GM18868 (cell line): ENCODE measurements at regions not wholly inside any gene's neighbourhood (a gene's known extent, or its start where the extent isn't known, plus 50 kb on each side); places are given as distances from the start of the nearest gene placed in this dataset.
A peak's percentile ranks its signal among the peaks of the same experiment; 100 is the strongest.

Source experiments
- ATAC-seq: cut with Tn5 transposase; IDR thresholded peaks from one replicate; pipeline ENCODE4 v1.9.1; 2021; ENCODE audit warnings: mild to moderate bottlenecking, moderate library complexity; ENCODE audit not compliant: unreplicated experiment

DNA sequence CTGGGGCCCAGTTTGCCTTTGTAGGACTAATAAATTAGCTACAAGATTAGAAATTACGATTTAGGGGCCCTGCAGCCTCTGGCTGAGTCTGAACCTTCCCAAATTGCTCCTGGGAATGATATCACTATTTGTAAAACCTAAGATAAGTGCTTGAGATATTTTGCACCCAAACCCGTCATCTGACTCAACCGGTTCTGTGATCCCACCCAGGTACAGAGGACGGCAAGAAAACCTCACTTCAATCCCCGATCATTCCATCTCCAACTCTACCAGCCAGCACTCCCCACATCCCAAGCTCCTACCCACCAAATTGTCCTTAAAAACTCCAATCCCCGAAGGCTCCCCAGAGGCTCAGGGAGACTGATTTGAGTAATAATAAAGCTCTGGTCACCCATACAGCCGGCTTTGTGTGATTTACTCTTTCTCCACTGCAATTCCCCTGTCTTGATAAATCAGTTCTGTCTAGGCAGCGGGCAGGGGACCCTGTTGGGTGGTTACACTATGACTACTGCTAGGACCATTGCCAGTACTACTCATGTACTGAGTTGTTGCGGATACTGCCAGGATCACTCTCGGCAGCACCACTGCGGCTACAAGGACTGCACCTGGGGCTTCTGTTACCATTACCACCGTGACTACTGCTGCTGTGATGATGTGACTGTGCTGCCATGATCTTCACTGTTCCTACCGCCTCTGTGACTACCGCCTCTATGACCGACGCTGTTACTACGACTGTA lies 73.1 kb downstream of the IRF8 start:
- no peak for ATAC-seq

DNA sequence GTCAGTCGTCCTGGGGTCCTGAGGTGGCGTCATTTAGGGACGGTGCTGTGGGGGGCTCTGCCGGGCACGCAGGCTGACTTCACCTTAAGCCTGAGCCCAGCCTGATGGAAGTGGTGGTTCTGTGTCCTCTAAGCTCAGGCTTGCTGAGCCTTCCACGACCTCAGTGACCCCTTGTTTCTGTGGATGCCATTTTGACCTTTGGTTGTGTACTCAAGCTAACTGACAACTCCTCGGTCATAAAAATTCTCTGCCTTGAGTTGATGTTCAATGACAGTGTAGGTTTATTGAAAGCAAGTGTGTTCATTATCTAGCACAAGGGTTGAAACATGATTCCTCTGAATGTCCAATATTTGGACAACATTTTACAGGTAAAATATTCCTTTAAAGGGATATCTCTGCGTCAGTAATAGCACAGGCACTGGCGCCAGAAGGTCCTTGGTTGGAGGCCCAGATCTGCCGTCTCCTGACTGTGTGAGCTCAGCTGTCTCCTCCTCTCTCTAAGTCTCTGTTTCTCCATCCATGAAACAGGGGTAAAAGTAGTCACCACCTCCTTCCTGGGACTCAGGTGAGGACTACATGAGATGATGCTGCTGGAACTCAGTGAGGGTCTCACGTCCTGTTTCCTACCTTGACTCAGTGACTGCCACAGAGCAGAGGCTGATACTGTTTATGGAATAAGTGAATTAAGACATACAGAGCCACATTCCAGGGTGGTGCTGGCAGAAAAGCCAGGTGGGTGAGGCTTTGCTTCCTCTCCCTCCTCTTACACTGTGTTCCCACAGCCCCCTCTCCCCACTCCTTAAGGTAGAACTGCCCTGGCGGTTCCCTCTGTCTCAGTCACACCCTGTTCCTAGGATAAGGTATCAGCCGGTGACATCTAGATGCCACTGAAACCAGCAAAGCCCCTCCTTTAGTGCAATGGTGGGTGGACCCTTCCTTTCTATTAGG lies 75.7 kb downstream of the IRF8 start:
- ATAC-seq = no peak

DNA sequence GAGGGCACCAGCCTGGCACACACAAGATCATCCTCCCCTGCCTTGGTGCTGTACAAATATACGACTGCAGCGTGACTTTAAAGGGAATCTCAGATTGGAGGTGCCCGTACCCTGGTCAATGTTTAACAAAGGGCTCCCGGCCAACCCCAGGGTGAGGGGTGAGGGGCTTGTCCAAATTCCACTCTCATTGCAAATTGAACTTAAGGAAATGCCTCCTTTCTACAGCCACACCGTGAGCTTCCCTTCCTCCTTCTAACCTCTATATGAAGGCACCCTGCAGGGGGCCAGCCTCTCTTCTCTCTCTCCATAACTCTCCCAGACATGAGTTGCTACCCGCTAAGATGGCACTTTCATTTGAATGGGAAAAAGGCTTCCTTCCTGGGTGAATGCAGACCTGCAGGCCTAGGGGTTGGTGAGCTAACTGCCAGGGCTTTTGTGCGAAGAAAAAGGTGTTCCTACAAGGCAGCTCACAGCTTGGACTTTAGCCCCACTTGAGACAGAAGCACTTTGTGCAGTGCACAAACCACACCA lies 76.6 kb downstream of the IRF8 start:
- ATAC-seq = no peak

DNA sequence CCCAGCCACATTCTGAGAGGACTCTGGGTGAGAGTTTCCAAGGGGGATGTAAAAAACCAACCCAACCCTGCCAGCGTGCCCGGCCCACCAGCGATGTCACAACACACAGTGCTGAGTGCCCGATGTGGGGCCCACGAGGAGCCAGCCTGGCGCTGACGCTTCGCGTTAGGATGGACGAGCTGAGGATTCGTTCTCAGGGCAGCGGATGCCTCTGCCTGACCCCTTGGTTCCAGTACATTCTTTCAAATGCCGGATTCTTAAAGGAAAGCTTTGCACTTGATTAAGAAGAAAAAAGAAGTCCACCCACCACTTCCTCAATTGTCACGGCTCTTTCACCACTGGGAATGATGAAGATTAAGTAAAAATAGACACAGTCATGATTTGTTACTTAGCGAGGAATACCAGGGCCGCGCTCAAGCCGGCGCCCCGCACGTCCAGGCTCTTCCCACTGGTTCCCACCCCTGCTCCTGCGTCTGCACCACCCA lies 79.4 kb downstream of the IRF8 start:
- ATAC-seq = no peak

DNA sequence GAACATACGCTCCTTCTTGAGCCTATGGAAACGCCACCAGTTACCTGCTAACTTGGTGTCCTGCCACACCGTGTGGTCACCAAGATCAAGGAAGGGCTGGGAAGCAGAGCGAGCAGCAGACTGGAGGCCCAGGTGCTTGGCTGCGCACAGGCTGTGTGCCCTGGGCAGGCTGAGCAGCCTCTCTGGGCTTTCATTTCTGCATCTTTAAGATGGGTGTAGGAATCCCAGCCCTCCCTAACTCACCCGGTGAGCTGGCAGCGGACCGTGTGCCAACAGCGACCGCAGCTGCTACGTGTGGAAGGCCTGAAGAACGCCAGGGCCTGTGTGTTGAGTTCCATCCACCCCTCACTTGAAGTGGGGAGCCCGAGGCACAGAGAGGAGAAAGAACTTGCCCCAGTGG lies 80.0 kb downstream of the IRF8 start:
- ATAC-seq = no peak

DNA sequence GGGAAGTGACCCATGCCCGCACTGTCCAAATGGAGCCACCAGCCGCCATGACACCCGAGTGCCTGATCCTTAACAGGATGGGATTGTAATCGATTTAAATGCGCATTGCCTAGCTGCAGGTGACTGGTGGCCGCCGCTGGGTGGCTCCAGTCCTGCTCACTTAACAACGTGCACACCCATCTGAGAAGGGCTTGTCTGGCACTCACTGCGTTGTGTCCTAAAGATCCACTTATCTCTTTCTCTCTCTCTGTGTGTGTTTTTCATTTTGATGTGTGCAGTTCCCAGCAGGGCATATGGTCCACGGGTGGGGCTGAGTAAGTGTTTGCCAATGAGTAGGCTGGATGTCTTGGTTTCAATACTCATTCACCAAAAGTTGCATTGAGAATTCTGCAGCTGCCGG lies 80.6 kb downstream of the IRF8 start:
- no peak for ATAC-seq

DNA sequence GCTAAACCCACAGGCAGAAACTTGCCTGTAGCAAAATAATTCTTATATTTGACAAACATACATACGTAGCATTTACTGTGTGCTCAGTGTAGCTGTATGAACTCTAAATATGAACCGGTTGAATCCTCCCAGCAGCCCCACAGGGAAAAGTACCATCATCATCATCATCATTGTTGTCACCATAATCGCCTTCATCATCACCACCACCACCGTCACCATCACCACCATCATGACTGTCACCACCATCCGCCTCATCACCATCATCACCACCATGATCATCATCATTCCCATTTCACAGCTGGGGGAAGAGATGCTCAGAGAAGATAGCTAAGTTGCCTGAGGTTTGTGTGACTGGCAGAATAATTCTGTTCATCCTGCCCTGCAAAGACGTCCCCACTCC lies 81.7 kb downstream of the IRF8 start:
- ATAC-seq = no peak

DNA sequence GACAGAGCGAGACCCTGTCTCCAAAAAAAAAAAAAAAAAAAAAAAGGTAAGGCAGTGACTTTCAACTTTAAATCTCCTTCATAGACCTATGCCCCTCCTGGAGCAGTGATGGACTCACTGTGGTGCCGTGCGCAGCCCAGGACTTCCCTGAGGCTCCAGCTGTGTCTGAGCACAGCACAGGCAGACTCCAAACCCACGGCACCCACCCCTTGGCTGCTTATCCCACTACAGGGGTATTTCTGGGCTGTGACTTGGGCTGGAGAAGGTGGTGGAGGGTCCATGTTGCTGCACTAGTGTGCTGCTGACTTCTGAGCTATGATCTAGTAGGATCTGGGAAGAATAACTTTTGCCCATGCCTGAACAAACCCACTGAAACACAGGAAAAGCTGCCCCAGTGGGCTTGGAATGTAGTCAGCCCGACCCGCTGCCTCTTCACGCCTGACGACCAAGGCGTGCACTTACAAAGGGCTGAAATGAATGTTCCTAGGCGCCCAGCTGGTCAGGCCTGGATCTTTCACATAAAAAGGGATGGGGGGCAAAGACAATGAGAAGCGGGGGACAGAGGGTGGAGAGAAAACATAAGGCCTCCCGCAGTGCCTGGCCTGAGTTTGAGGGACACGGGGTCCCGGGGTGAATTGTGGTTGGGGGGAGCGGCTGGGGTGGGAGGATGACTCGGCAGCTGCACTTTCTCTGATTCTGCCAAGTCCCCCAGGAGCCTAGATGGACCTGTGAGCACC lies 83.0 kb downstream of the IRF8 start:
- no peak for ATAC-seq

DNA sequence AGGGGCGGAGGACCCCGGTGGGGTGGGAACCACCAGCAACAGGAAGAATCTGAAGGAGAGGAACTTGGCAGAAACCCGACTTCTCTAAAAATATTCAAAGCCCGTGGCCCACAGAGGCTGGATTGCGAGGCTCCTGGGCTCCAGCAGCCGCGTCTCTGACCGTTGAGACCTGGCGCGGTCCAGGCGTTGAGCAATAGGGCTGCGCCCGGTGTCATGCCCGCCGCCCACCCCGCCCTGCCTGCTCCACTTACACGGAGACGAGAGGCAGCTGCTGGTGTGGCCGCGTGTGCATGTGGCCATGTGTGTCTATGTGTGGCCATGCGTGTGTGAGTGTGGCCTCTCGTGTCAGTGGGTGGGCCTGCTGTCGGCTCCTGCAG lies 83.6 kb downstream of the IRF8 start:
- ATAC-seq = no peak

DNA sequence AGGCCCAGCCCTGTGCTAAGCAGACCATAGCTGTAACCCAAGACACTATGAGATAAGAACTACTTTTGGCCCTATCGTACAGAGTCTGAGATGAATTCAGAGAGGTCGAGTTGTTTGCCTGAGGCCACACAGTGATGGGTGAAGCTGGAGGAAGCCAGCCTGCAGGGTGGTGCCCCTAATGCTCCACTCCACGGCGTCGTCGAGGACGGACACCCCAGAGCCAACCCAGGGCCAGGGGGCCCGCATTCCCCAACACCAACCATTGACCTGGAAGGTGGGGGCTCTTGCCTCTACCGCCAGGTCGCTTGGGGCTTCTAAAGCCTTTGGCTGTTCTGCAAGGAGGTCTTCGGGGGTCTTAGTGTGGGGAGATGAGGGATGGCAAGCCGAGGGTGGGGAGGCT lies 84.1 kb downstream of the IRF8 start:
- ATAC-seq = no peak

DNA sequence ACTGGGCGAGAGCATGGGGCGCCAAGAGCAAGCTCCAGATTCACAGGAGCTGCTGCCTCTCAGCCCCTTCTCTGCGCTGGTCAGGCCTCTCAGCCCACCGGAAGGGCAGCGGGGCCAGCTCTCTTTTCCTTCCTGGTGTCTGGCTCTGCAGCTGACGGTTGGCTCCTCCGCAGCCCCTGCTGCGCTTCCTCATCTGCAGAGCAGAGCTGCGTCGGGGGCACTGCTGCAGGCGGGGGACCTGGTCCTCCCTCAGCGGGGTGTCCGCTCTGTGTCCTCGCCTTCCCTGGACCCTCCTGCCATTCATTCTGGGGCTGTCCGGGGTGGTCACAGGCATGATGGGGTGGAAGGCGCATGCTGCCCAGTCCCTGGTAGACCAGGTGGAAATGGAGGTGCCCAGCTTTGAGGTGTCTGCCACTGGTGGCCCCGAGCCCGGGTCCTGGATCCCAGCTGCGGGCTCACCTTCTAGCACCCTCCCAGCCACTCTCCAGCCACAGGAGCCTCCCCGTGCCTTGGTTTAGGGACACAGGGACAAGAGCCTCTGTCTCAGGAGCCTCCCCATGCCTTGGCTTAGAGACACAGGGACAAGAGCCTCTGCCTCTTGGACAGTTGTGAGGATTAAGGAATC lies 84.8 kb downstream of the IRF8 start:
- ATAC-seq = no peak

DNA sequence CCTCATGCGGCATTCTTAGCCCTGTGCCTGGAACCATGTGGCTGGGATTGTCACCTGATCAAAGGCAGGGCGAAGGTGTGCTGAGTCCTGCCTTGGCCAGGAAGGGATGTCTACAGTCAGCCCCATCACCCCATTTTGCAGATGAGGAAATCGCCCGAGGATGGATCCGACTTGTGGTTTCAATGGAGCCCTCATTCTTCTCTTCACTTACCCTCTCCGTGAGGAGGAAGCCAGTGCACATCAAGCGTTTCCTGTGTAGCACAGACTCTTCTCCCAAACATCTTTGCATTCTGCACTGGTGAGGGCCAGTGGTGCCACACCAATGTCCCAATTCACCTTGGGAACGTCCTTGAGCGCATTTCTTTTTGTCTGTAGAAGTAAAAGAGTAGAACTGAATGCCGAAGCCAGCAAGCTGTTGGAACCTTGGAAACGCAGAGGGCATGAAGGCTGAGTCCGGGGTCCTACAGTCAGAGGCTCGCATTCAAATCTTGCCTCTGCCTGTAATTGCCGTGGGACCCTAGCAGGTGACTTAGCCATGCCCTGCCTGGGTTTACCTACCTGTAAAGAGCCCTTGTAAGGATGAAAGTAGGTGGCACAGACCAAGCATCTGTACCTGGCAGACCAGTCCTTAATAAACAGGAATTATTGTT lies 85.4 kb downstream of the IRF8 start:
- no peak for ATAC-seq

DNA sequence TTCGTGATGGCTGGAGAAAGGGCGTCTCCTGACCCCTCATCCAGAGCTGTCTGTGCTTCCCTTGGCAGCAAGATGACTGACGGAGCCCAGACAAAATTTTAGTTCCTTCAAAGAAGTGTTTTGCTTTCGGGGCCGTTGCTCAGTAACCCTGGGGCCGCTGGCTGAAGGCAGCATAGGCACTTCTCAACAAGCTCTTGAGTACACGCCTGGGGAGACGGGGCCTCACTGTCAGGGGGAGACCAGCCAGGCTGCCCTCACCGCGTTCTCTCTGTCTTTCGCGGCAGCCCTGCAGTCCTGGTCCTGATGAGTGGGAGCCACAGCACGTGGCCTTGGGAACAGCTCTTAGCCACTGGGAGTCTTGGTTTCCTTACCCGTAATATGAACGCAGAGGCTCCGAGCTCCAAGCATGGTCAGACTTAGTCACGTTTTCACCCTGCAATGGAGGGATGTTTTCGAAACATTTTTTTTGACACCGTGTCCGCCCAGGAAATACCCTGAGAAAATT lies 86.0 kb downstream of the IRF8 start:
- no peak for ATAC-seq

DNA sequence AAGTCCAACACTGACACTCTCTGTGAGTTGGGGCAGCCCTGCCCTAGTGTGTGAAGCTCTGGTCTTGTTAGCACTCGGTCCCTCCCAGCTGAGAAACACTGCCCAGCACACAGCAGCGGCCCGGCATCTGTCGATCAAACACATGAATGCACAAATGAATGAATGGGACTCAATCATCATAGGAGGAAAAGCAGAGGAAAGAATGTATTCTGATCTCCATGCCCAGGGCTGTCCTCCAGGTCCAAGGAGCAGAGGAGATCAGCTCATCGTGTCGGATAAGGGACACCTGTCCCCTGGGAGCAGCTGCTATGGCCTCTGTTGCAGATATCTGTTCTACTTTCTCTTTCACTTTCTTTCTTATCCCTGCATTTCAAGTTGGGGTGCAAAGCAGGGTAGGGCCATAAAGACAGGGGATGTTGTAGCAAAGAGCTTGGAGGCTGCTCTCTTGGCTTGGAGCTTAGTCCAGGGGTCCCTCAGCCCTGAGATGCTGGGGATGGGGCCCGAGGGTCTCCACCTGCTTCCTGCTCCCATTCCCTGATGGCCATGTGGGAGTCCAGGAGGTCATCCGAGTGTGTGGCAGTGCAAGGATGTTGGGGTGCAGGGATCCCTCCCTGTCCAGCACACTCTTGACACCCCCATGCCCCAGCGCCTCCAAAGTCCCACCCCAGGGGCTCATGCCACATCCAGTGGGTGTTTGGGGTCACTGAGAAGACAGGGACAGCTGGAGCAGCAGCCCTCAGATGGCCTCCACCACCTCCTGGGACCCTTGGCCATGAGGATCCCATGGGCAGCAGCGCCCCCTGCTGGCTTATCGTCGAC lies 88.2 kb downstream of the IRF8 start:
- no peak for ATAC-seq

DNA sequence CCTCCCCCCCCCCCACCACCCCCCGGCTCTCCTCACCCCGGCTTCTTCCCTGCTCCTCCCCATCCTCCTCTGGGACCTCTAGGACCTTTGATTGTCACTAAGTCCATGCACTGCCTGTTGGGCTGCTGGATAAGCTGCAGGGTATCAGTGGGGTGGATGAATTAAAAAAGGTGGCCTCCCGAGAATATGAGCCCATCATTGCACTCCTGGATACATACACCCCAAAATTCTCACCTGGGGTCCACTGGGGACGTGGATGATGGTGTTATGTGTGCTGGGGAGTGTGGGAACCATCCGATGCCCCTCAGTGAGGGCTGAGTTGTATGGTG lies 88.8 kb downstream of the IRF8 start:
- no peak for ATAC-seq

DNA sequence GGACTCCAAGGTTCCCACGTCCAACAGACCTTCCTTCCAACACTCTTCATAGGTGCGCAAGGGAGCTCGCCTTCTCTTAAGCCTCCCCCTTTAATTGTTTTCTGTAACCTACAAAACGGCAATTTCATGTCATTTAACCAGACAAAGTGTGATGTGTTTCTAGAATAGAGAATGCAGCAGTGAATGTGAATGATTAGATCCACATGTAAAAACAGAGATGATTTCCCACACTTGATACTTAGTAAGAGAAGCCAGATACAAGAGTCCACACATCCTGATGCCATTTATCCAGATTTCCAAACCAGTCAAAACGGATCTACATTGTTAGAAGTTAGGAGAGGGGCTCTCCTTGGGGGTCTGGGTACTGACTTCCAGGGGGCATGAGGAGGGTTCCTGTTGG lies 89.3 kb downstream of the IRF8 start:
- ATAC-seq = no peak

DNA sequence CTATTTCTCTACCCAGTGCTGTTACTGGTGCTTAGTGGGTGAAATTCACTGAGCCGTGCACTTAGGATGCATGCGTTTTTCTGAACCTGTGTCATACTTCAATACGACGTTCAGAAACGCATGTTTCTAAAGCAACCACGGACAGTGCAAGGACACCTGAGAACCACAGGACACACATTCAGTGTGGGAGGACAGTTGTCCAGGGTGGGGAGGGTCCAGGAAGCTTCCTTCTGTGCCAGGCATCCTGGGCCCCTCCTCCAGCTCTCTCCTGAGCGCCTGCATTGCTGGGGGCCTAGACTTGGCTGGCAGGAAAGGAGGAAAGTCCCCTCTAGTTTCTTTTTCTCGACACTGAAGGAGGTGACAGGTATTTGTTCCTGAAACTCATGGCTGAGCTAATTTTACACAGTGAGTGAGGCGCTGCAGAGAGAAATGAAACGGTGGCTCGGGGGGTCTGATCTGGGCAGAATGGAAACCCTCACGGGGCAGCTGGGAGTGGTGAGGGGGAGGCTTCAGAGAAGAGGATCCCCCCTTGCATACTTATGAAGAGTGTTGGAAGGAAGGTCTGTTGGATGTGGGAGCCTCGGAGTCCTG lies 89.9 kb downstream of the IRF8 start:
- peak; percentile 61 for ATAC-seq

DNA sequence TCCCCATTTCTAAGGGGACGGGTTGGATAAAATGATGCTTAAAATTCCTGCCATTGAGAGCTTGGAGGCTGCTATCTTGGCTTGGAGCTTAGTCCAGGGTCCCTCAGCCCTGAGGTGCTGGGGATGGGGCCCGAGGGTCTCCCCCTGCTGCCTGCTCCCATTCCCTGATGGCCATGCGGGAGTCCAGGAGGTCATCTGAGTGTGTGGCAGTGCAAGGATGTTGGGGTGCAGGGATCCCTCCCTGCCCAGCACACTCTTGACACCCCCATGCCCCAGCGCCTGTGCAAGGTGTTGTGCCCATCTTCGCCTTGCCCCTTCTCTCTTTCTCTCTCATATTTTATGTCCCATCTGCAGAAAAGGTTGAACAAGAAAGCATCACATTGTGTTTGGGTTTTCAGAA lies 90.4 kb downstream of the IRF8 start:
- no peak for ATAC-seq
